Right atrium auricular region (tissue), 2 donors: ENCODE measurements at regions not wholly inside any gene's neighbourhood (a gene's known extent, or its start where the extent isn't known, plus 50 kb on each side); places are given as distances from the start of the nearest gene placed in this dataset.

Experiments
- DNase-seq: peaks from one replicate; pipeline ENCODE4 v3.0.0-alpha.2; 2019; ENCODE audit warnings: low spot score
- H3K27ac ChIP-seq, 2 donors: fragments of 200-600 bp; sonication (generic); 1 replicate in 1 of 2; 2 replicates in 1 of 2; pipeline ENCODE4 v1.5.1; 2016 to 2019
- H3K27me3 ChIP-seq, 2 donors: fragments of 200-600 bp; sonication (generic); one replicate each; pipeline versions ENCODE4 v1.5.1 to v1.6.0; 2017 to 2019
- H3K36me3 ChIP-seq: fragments of 200-600 bp; sonication (generic); one replicate; pipeline ENCODE4 v1.5.1; 2016
- H3K4me1 ChIP-seq, 2 donors: fragments of 200-600 bp; sonication (generic); one replicate each; pipeline versions ENCODE4 v1.5.1 to v1.6.0; 2017 to 2019
- H3K4me3 ChIP-seq, 2 donors: fragments of 200-600 bp; sonication (generic); 1 replicate in 1 of 2; 2 replicates in 1 of 2; pipeline ENCODE4 v1.5.1; 2017 to 2019; ENCODE audit warnings: mild to moderate bottlenecking in 1 of 2, moderate library complexity in 1 of 2
- H3K9me3 ChIP-seq, 2 donors: fragments of 200-600 bp; sonication (generic); one replicate each; pipeline ENCODE4 v1.5.1; 2019
- CTCF ChIP-seq, 2 donors: fragments of 200-600 bp; sonication (generic); IDR thresholded peaks; one replicate each; pipeline ENCODE4 v1.5.1; 2019; ENCODE audit warnings: antibody characterized with exemption in 2 of 2

- Histone ChIP-seq H3K4me3 (no peak overlapping the region), H3K9me3 (peaks cover 0 to 8% of the 10 kb centered on the region in 2 donors), H3K27ac (peak overlapping the region; percentile 46 to 60), H3K36me3 (no peaks in the 10 kb centered on the region), H3K4me1 (peaks cover 0 to 4% of the 10 kb centered on the region in 2 donors), H3K27me3 (no peaks in the 10 kb centered on the region)
- no peak for TF ChIP-seq CTCF (IDR thresholded peaks at IDR 0.05)
- peak; percentile 68 for DNase-seq
These were observed 131.2 kb downstream of the KLF13 start for GRCh38 chr15:31457631-31458526.

- peak; percentile 48 for DNase-seq
- TF ChIP-seq CTCF (IDR thresholded peaks at IDR 0.05): no peak
- H3K4me1 ChIP-seq: peaks cover 0 to 4% of the 10 kb centered on the region in 2 donors
- peaks cover 0 to 8% of the 10 kb centered on the region in 2 donors for H3K9me3 ChIP-seq
- H3K27me3 ChIP-seq: no peaks in the 10 kb centered on the region
- H3K4me3 ChIP-seq: no peak overlapping the region
- H3K27ac ChIP-seq: no peak overlapping the region
- H3K36me3 ChIP-seq: no peaks in the 10 kb centered on the region
These were observed 132.2 kb downstream of the KLF13 start for GRCh38 chr15:31458596-31459399.

DNA sequence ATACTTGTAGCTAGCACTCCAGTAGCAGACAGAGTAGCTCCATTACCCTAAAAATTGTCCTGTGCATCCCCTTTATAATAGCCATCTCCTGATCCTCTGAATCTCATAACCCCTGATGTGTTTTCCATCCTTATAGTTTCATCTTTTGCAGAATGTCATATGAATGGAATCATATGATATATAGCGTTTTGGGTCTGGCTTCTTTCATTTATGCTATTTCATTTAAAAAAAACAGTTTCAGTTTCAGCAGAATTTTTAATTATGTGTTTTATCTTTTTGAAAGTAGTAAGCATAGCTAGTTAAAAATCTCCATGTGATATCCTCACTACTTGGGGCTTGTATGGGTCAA is 132.7 kb downstream of the KLF13 start:
- peaks cover 0 to 4% of the 10 kb centered on the region in 2 donors for H3K4me1 ChIP-seq
- TF ChIP-seq CTCF (IDR thresholded peaks at IDR 0.05): no peak
- no peaks in the 10 kb centered on the region for H3K27me3 ChIP-seq
- H3K27ac ChIP-seq: no peak overlapping the region
- no peaks in the 10 kb centered on the region for H3K36me3 ChIP-seq
- no peak for DNase-seq
- H3K4me3 ChIP-seq: no peak overlapping the region
- peaks cover 0 to 8% of the 10 kb centered on the region in 2 donors for H3K9me3 ChIP-seq

DNA sequence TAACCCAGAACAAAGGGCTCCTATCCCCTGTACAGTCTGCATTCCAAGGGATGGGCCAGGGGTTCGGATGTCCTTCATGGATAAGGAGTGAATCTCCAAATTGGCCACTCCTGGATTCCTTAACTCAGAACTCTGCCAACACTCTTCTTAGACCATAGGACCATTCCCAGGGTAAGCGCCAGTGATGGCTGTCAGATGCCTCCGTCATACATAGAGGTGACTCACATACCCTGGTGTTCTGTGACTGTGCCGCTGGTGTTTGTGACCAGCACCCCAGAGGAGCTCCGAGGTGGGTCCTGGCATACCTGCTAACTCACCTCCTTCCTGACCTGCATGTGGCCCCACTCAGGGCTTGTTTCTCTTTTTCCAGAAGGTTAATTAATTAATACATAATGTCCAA is 134.7 kb downstream of the KLF13 start:
- peak overlapping the region in 1 of 2 donors; percentile 17 for H3K27ac ChIP-seq
- H3K4me3 ChIP-seq: no peak overlapping the region
- peaks cover 0 to 4% of the 10 kb centered on the region in 2 donors for H3K4me1 ChIP-seq
- no peak for TF ChIP-seq CTCF (IDR thresholded peaks at IDR 0.05)
- DNase-seq: peak; percentile 57
- H3K27me3 ChIP-seq: no peaks in the 10 kb centered on the region
- H3K9me3 ChIP-seq: no peaks in the 10 kb centered on the region
- H3K36me3 ChIP-seq: no peaks in the 10 kb centered on the region

GRCh38 chr15:31461911-31462480 is 135.4 kb downstream of the KLF13 start:
- Histone ChIP-seq H3K9me3 (no peaks in the 10 kb centered on the region), H3K27ac (no peak overlapping the region), H3K27me3 (no peaks in the 10 kb centered on the region), H3K36me3 (no peaks in the 10 kb centered on the region), H3K4me1 (peaks cover 0 to 4% of the 10 kb centered on the region in 2 donors), H3K4me3 (no peak overlapping the region)
- peak in 1 of 2 donors; percentile 25 for TF ChIP-seq CTCF (IDR thresholded peaks at IDR 0.05)
- peak; percentile 52 for DNase-seq
